ENCODE measurements at regions not wholly inside any gene's neighbourhood (a gene's known extent, or its start where the extent isn't known, plus 50 kb on each side); places are given as distances from the start of the nearest gene placed in this dataset.

- H4K91ac ChIP-seq (ENCODE audit: low read depth, low read length) = no peak overlapping the region
- H3K4me1 ChIP-seq (ENCODE audit: control insufficient read depth in 1 of 2, insufficient read depth in 2 of 2, low read length in 2 of 2) = no peaks in the 10 kb centered on the region
- H3K27me3 ChIP-seq (ENCODE audit: insufficient read depth, low read length) = no peaks in the 10 kb centered on the region
- H3K4me3 ChIP-seq (ENCODE audit: low read depth, low read length) = no peak overlapping the region
- H3K9me3 ChIP-seq (ENCODE audit: insufficient read depth, low read depth, low read length) = peaks cover 6% of the 10 kb centered on the region
- H4K8ac ChIP-seq (ENCODE audit: low read depth, low read length) = no peak overlapping the region
- no peak overlapping the region for H3K23ac ChIP-seq (ENCODE audit: low read length)
- no peak overlapping the region for H4K12ac ChIP-seq (ENCODE audit: low read depth, low read length)
- no peak overlapping the region for H2BK12ac ChIP-seq (ENCODE audit: low read length)
- no CpG with 5 or more reads among the region's 3 CpGs for WGBS (ENCODE audit: extremely low coverage, insufficient coverage, insufficient read length)
- H3K14ac ChIP-seq (ENCODE audit: low read length) = no peak overlapping the region
- H3K36me3 ChIP-seq (ENCODE audit: control insufficient read depth in 1 of 2, insufficient read depth in 2 of 2, low read length in 2 of 2) = peaks cover 8 to 17% of the 10 kb centered on the region in 2 experiments
- no peak overlapping the region for H3K18ac ChIP-seq (ENCODE audit: low read length)
- H3K9ac ChIP-seq (ENCODE audit: low read length) = no peak overlapping the region
- no peak overlapping the region for H3K4me2 ChIP-seq (ENCODE audit: low read length)
- no peak overlapping the region for H3K27ac ChIP-seq (ENCODE audit: low read depth, low read length)
- no peak overlapping the region for H3K4ac ChIP-seq (ENCODE audit: low read depth, low read length)
- no peak overlapping the region for H2BK5ac ChIP-seq (ENCODE audit: low read depth, low read length, poor library complexity)
- no peak for DNase-seq
- H2BK120ac ChIP-seq (ENCODE audit: insufficient read depth, low read length, poor library complexity) = no peak overlapping the region
- H3K79me1 ChIP-seq (ENCODE audit: low read length) = no peaks in the 10 kb centered on the region
- no peaks in the 10 kb centered on the region for H3K79me2 ChIP-seq (ENCODE audit: control insufficient read depth, insufficient read depth, low read length, poor library complexity)
- H2AFZ ChIP-seq (ENCODE audit: insufficient read depth, low read length, poor library complexity) = no peak overlapping the region
- H2AK5ac ChIP-seq (ENCODE audit: low read length) = no peak overlapping the region
Observed at GRCh38 chr22:25482868-25483639, 81.4 kb upstream of the GRK3 start.

GRCh38 chr22:25483931-25484330 is 80.5 kb upstream of the GRK3 start:
- no peak overlapping the region for H2BK12ac ChIP-seq (ENCODE audit: low read length)
- no peak overlapping the region for H4K8ac ChIP-seq (ENCODE audit: low read depth, low read length)
- H3K14ac ChIP-seq (ENCODE audit: low read length) = no peak overlapping the region
- peaks cover 5% of the 10 kb centered on the region for H3K9me3 ChIP-seq (ENCODE audit: insufficient read depth, low read depth, low read length)
- H3K4me1 ChIP-seq (ENCODE audit: control insufficient read depth in 1 of 2, insufficient read depth in 2 of 2, low read length in 2 of 2) = no peaks in the 10 kb centered on the region
- no peak overlapping the region for H3K4me3 ChIP-seq (ENCODE audit: low read depth, low read length)
- H3K79me1 ChIP-seq (ENCODE audit: low read length) = no peaks in the 10 kb centered on the region
- H3K79me2 ChIP-seq (ENCODE audit: control insufficient read depth, insufficient read depth, low read length, poor library complexity) = no peaks in the 10 kb centered on the region
- H2BK120ac ChIP-seq (ENCODE audit: insufficient read depth, low read length, poor library complexity) = no peak overlapping the region
- no peak overlapping the region for H3K27ac ChIP-seq (ENCODE audit: low read depth, low read length)
- peaks cover 8 to 13% of the 10 kb centered on the region in 2 experiments for H3K36me3 ChIP-seq (ENCODE audit: control insufficient read depth in 1 of 2, insufficient read depth in 2 of 2, low read length in 2 of 2)
- H2BK5ac ChIP-seq (ENCODE audit: low read depth, low read length, poor library complexity) = no peak overlapping the region
- DNase-seq = no peak
- no peak overlapping the region for H4K91ac ChIP-seq (ENCODE audit: low read depth, low read length)
- no peak overlapping the region for H3K18ac ChIP-seq (ENCODE audit: low read length)
- H3K4ac ChIP-seq (ENCODE audit: low read depth, low read length) = no peak overlapping the region
- H3K9ac ChIP-seq (ENCODE audit: low read length) = no peak overlapping the region
- H2AK5ac ChIP-seq (ENCODE audit: low read length) = no peak overlapping the region
- H3K27me3 ChIP-seq (ENCODE audit: insufficient read depth, low read length) = no peaks in the 10 kb centered on the region
- WGBS (ENCODE audit: extremely low coverage, insufficient coverage, insufficient read length) = no CpG with 5 or more reads among the region's 1 CpG
- H3K23ac ChIP-seq (ENCODE audit: low read length) = no peak overlapping the region
- no peak overlapping the region for H2AFZ ChIP-seq (ENCODE audit: insufficient read depth, low read length, poor library complexity)
- no peak overlapping the region for H4K12ac ChIP-seq (ENCODE audit: low read depth, low read length)
- H3K4me2 ChIP-seq (ENCODE audit: low read length) = no peak overlapping the region

GRCh38 chr22:25484521-25485315 is 79.8 kb upstream of the GRK3 start:
- DNase-seq = no peak
- H3K9ac ChIP-seq (ENCODE audit: low read length) = no peak overlapping the region
- peaks cover 8 to 13% of the 10 kb centered on the region in 2 experiments for H3K36me3 ChIP-seq (ENCODE audit: control insufficient read depth in 1 of 2, insufficient read depth in 2 of 2, low read length in 2 of 2)
- no peak overlapping the region for H3K4me2 ChIP-seq (ENCODE audit: low read length)
- no CpG with 5 or more reads among the region's 3 CpGs for WGBS (ENCODE audit: extremely low coverage, insufficient coverage, insufficient read length)
- H3K4ac ChIP-seq (ENCODE audit: low read depth, low read length) = no peak overlapping the region
- H3K18ac ChIP-seq (ENCODE audit: low read length) = no peak overlapping the region
- no peak overlapping the region for H2BK5ac ChIP-seq (ENCODE audit: low read depth, low read length, poor library complexity)
- H3K4me3 ChIP-seq (ENCODE audit: low read depth, low read length) = no peak overlapping the region
- no peaks in the 10 kb centered on the region for H3K79me1 ChIP-seq (ENCODE audit: low read length)
- no peak overlapping the region for H3K14ac ChIP-seq (ENCODE audit: low read length)
- no peak overlapping the region for H4K12ac ChIP-seq (ENCODE audit: low read depth, low read length)
- no peak overlapping the region for H2BK120ac ChIP-seq (ENCODE audit: insufficient read depth, low read length, poor library complexity)
- no peak overlapping the region for H2AFZ ChIP-seq (ENCODE audit: insufficient read depth, low read length, poor library complexity)
- no peak overlapping the region for H3K23ac ChIP-seq (ENCODE audit: low read length)
- no peaks in the 10 kb centered on the region for H3K79me2 ChIP-seq (ENCODE audit: control insufficient read depth, insufficient read depth, low read length, poor library complexity)
- peaks cover 5% of the 10 kb centered on the region for H3K9me3 ChIP-seq (ENCODE audit: insufficient read depth, low read depth, low read length)
- H4K91ac ChIP-seq (ENCODE audit: low read depth, low read length) = no peak overlapping the region
- no peak overlapping the region for H2AK5ac ChIP-seq (ENCODE audit: low read length)
- no peaks in the 10 kb centered on the region for H3K27me3 ChIP-seq (ENCODE audit: insufficient read depth, low read length)
- no peak overlapping the region for H3K27ac ChIP-seq (ENCODE audit: low read depth, low read length)
- H4K8ac ChIP-seq (ENCODE audit: low read depth, low read length) = no peak overlapping the region
- no peaks in the 10 kb centered on the region for H3K4me1 ChIP-seq (ENCODE audit: control insufficient read depth in 1 of 2, insufficient read depth in 2 of 2, low read length in 2 of 2)
- no peak overlapping the region for H2BK12ac ChIP-seq (ENCODE audit: low read length)

GRCh38 chr22:25485626-25486545 is 78.6 kb upstream of the GRK3 start:
- no peak overlapping the region for H4K12ac ChIP-seq (ENCODE audit: low read depth, low read length)

More at GRCh38 chr22:25485626-25486545, 78.6 kb upstream of the GRK3 start:
- H3K27me3 ChIP-seq (ENCODE audit: insufficient read depth, low read length) = no peaks in the 10 kb centered on the region
- peaks cover 5% of the 10 kb centered on the region for H3K9me3 ChIP-seq (ENCODE audit: insufficient read depth, low read depth, low read length)
- no peak overlapping the region for H2AFZ ChIP-seq (ENCODE audit: insufficient read depth, low read length, poor library complexity)
- H3K4ac ChIP-seq (ENCODE audit: low read depth, low read length) = no peak overlapping the region
- no CpG with 5 or more reads among the region's 7 CpGs for WGBS (ENCODE audit: extremely low coverage, insufficient coverage, insufficient read length)
- no peaks in the 10 kb centered on the region for H3K79me2 ChIP-seq (ENCODE audit: control insufficient read depth, insufficient read depth, low read length, poor library complexity)
- H3K27ac ChIP-seq (ENCODE audit: low read depth, low read length) = no peak overlapping the region
- H2AK5ac ChIP-seq (ENCODE audit: low read length) = no peak overlapping the region
- H4K8ac ChIP-seq (ENCODE audit: low read depth, low read length) = no peak overlapping the region
- H2BK120ac ChIP-seq (ENCODE audit: insufficient read depth, low read length, poor library complexity) = no peak overlapping the region
- no peaks in the 10 kb centered on the region for H3K79me1 ChIP-seq (ENCODE audit: low read length)
- no peak overlapping the region for H2BK5ac ChIP-seq (ENCODE audit: low read depth, low read length, poor library complexity)
- no peak overlapping the region for H4K91ac ChIP-seq (ENCODE audit: low read depth, low read length)
- H3K36me3 ChIP-seq (ENCODE audit: control insufficient read depth in 1 of 2, insufficient read depth in 2 of 2, low read length in 2 of 2) = peaks cover 8 to 13% of the 10 kb centered on the region in 2 experiments
- no peak overlapping the region for H3K4me2 ChIP-seq (ENCODE audit: low read length)
- DNase-seq = no peak
- H3K4me3 ChIP-seq (ENCODE audit: low read depth, low read length) = no peak overlapping the region
- H3K18ac ChIP-seq (ENCODE audit: low read length) = no peak overlapping the region
- H3K9ac ChIP-seq (ENCODE audit: low read length) = no peak overlapping the region
- H3K14ac ChIP-seq (ENCODE audit: low read length) = no peak overlapping the region
- no peak overlapping the region for H3K23ac ChIP-seq (ENCODE audit: low read length)
- no peaks in the 10 kb centered on the region for H3K4me1 ChIP-seq (ENCODE audit: control insufficient read depth in 1 of 2, insufficient read depth in 2 of 2, low read length in 2 of 2)
- no peak overlapping the region for H2BK12ac ChIP-seq (ENCODE audit: low read length)

All from trophoblast cell (in vitro differentiated cells and primary cell).